HCT116 (cell line): ENCODE measurements at regions not wholly inside any gene's neighbourhood (a gene's known extent, or its start where the extent isn't known, plus 50 kb on each side); places are given as distances from the start of the nearest gene placed in this dataset.

Experiments used
- ATAC-seq: fragments of 200-7000 bp; cut with Tn5 transposase; 2 replicates; pipeline ENCODE4 v1.9.1; 2020; ENCODE audit warnings: mild to moderate bottlenecking, moderate library complexity
- BruUV-seq: library from RNA; stranded (reverse); fragments of 400-500 nt; replicated peaks from 2 replicates; lab custom pipeline; 2021; lab: Mats Ljungman, UMichigan
- CTCF ChIA-PET: fragments of 300-600 bp; sonication (Branson Sonifier 250); formaldehyde crosslinking; loops from one replicate; lab custom pipeline; 2021; ENCODE audit warnings: antibody characterized with exemption; lab: Charles Lee
- POLR2A ChIA-PET: fragments of 300-600, 350-600 bp; sonication (Branson Sonifier 250); formaldehyde crosslinking; loops from one replicate; lab custom pipeline; 2021; ENCODE audit warnings: antibody characterized with exemption; lab: Charles Lee
- RAD21 ChIA-PET, 2 experiments: fragments of 300-600 bp; sonication (Branson Sonifier 250); formaldehyde crosslinking; loops; one replicate each; lab custom pipeline; 2023; ENCODE audit warnings: low total read pairs in 2 of 2; ENCODE audit not compliant: uncharacterized antibody in 2 of 2, unreplicated experiment in 2 of 2, low non-redundant PET in 1 of 2; lab: Charles Lee
- DNase-seq: peaks from one replicate; pipeline ENCODE4 v3.0.0-alpha.2; 2010; ENCODE audit warnings: low read depth, low spot score
- H2AFZ ChIP-seq: fragments of 200-600 bp; shearing (Covaris generic), sonication (generic); 2 replicates; pipeline ENCODE4 v1.6.1; 2017; ENCODE audit warnings: low read depth, mixed run types, mixed read lengths, antibody characterized with exemption, low read length; ENCODE audit not compliant: poor library complexity, severe bottlenecking
- H3K27ac ChIP-seq: 2 replicates; pipeline ENCODE4 v1.5.1; 2012; ENCODE audit warnings: low read depth, low read length
- H3K27me3 ChIP-seq: fragments of 200-600 bp; sonication (generic); 2 replicates; pipeline ENCODE4 v1.6.1; 2016; ENCODE audit warnings: mixed run types, low read length, mixed read lengths; ENCODE audit not compliant: insufficient read depth
- H3K36me3 ChIP-seq, 2 experiments: fragments of 200-500 bp in 1 of 2; fragments of 200-600 bp in 1 of 2; sonication (Bioruptor generic) in 1 of 2; sonication (generic) in 1 of 2; 2 replicates each; pipeline versions ENCODE4 v1.5.1 to v1.6.1; 2014 to 2016; ENCODE audit warnings: low read length in 2 of 2, inconsistent platforms in 1 of 2, mixed read lengths in 1 of 2, mixed run types in 1 of 2; ENCODE audit not compliant: insufficient read depth in 2 of 2, control insufficient read depth in 1 of 2
- H3K4me1 ChIP-seq, 2 experiments: fragments of 200-600 bp in 1 of 2; sonication (generic) in 1 of 2; 2 replicates each; pipeline versions ENCODE4 v1.5.1 to v1.6.1; 2012 to 2017; ENCODE audit warnings: low read length in 2 of 2, inconsistent platforms in 1 of 2, mild to moderate bottlenecking in 1 of 2, mixed read lengths in 1 of 2, mixed run types in 1 of 2, moderate library complexity in 1 of 2; ENCODE audit not compliant: insufficient read depth in 2 of 2, control insufficient read depth in 1 of 2
- H3K4me2 ChIP-seq: fragments of 200-600 bp; sonication (generic); 2 replicates; pipeline ENCODE4 v1.6.1; 2017; ENCODE audit warnings: mixed run types, low read length, mixed read lengths
- H3K4me3 ChIP-seq, 2 experiments: fragments of 200-600 bp in 1 of 2; sonication (generic) in 1 of 2; replicated peaks in 1 of 2; 2 replicates each; pipeline ENCODE4 v1.5.1; 2011 to 2016; ENCODE audit warnings: low read length in 2 of 2, control low read depth in 1 of 2, low read depth in 1 of 2, mild to moderate bottlenecking in 1 of 2, mixed read lengths in 1 of 2, mixed run types in 1 of 2
- H3K79me2 ChIP-seq: fragments of 200-600 bp; sonication (generic); 2 replicates; pipeline ENCODE4 v1.6.1; 2017; ENCODE audit warnings: mild to moderate bottlenecking, mixed run types, low read length, moderate library complexity, mixed read lengths; ENCODE audit not compliant: insufficient read depth
- H3K9ac ChIP-seq: fragments of 200-600 bp; sonication (generic); 2 replicates; pipeline ENCODE4 v1.6.1; 2016; ENCODE audit warnings: low read length, mixed read lengths
- H3K9me2 ChIP-seq: fragments of 200-600 bp; sonication (generic), shearing (Covaris generic); 2 replicates; pipeline ENCODE4 v1.6.1; 2017; ENCODE audit warnings: mixed run types, mild to moderate bottlenecking, moderate library complexity; ENCODE audit not compliant: insufficient read depth
- H3K9me3 ChIP-seq, 2 experiments: fragments of 200-500 bp in 1 of 2; fragments of 200-600 bp in 1 of 2; sonication (Bioruptor generic) in 1 of 2; sonication (generic) in 1 of 2; 2 replicates each; pipeline ENCODE4 v1.6.1; 2014 to 2017; ENCODE audit warnings: low read length in 2 of 2, mixed read lengths in 2 of 2, inconsistent platforms in 1 of 2, low read depth in 1 of 2, mild to moderate bottlenecking in 1 of 2, mixed run types in 1 of 2, moderate library complexity in 1 of 2; ENCODE audit not compliant: control insufficient read depth in 1 of 2, insufficient read depth in 1 of 2
- H4K20me1 ChIP-seq: fragments of 200-600 bp; sonication (generic), shearing (Covaris generic); 2 replicates; pipeline ENCODE4 v1.6.1; 2017; ENCODE audit warnings: mixed run types, mild to moderate bottlenecking, moderate library complexity; ENCODE audit not compliant: insufficient read depth
- CBX3 ChIP-seq: IDR thresholded peaks from 2 replicates; pipeline ENCODE4 v1.6.1; 2012; ENCODE audit warnings: low read depth
- CEBPB ChIP-seq: IDR thresholded peaks from 2 replicates; pipeline ENCODE4 v1.6.1; 2012; ENCODE audit warnings: low read depth
- CTCF ChIP-seq, 3 experiments: fragments of 200-600 bp in 1 of 3; sonication (generic) in 1 of 3; IDR thresholded peaks in 2 of 3; conservative IDR thresholded peaks in 1 of 3; 2 replicates each; pipeline ENCODE4 v1.5.1; 2012 to 2017; ENCODE audit warnings: low read depth in 2 of 3, low read length in 2 of 3, antibody characterized with exemption in 1 of 3, borderline replicate concordance in 1 of 3, control low read depth in 1 of 3, mild to moderate bottlenecking in 1 of 3, mixed read lengths in 1 of 3, mixed run types in 1 of 3, moderate library complexity in 1 of 3; ENCODE audit not compliant: insufficient read depth in 1 of 3
- EGR1 ChIP-seq: IDR thresholded peaks from 2 replicates; pipeline ENCODE4 v1.6.1; 2012; ENCODE audit warnings: low read depth
- MAX ChIP-seq: IDR thresholded peaks from 2 replicates; pipeline ENCODE4 v1.6.1; 2012
- POLR2A ChIP-seq: IDR thresholded peaks from 2 replicates; pipeline ENCODE4 v1.7.0; 2011; ENCODE audit warnings: borderline replicate concordance; ENCODE audit not compliant: insufficient read depth, insufficient read length; ENCODE audit errors: extremely low read depth
- POLR2AphosphoS5 ChIP-seq: IDR thresholded peaks from 2 replicates; pipeline ENCODE4 v1.6.1; 2011; ENCODE audit warnings: mild to moderate bottlenecking, low read depth, low read length, moderate library complexity
- REST ChIP-seq: IDR thresholded peaks from 2 replicates; pipeline ENCODE4 v1.6.1; 2012; ENCODE audit warnings: low read depth
- SIN3A ChIP-seq: IDR thresholded peaks from 2 replicates; pipeline ENCODE4 v1.6.1; 2012; ENCODE audit warnings: low read depth
- YY1 ChIP-seq: IDR thresholded peaks from 2 replicates; pipeline ENCODE4 v1.6.1; 2011; ENCODE audit warnings: low read length, low read depth, moderate library complexity, mild to moderate bottlenecking; ENCODE audit not compliant: insufficient replicate concordance; ENCODE audit errors: extremely low read depth
- ZFX ChIP-seq: fragments of 450-650 bp; IDR thresholded peaks from 2 replicates; pipeline ENCODE4 v1.6.1; 2017
- intact Hi-C: fragments of 100-400 bp; cut with micrococcal nuclease; formaldehyde crosslinking; loops from 2 replicates; pipeline ENCODE4 v1.10.0; 2022

DNA sequence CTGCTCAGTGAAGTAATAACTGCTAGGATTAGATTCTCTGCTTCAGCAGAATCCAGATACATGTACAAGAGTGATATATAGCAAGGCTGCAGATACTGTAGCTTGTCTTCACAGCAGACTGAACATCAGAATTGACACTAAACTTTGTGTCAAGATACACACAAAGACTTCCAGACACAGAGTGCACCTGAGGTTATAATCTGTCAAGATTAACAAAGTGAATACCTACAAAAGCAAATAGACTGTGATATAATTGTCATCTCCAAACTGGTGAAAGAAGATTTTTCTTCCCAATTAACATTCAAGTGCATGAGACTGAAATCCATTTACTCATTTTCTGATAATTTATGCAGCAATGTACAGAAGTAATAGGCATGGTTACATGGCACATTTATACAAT, 2266.5 kb upstream of the WWC1 start:
- Histone ChIP-seq H3K36me3 (no peaks in the 10 kb centered on the region), H3K79me2 (no peaks in the 10 kb centered on the region), H3K9ac (no peak overlapping the region), H3K9me2 (no peaks in the 10 kb centered on the region), H3K4me1 (no peaks in the 10 kb centered on the region), H3K27me3 (no peaks in the 10 kb centered on the region), H3K4me2 (no peak overlapping the region), H3K9me3 (peaks cover 2 to 12% of the 10 kb centered on the region in 2 experiments; a peak in 2 of 4 replicates), H3K27ac (no peak overlapping the region), H3K4me3 (no peak overlapping the region)
- ChIA-PET CTCF (no interaction called here), RAD21 (no interaction called here), POLR2A (no interaction called here)
- intact Hi-C loops = no loop called here
- no TSS peak for BruUV-seq
- no peak for DNase-seq
- TF ChIP-seq REST = no peak
- no peak for TF ChIP-seq CBX3
- TF ChIP-seq EGR1 = no peak
- no peak for TF ChIP-seq MAX
- no peak for TF ChIP-seq ZFX
- TF ChIP-seq POLR2AphosphoS5 = no peak
- no peak for TF ChIP-seq SIN3A
- no peak for TF ChIP-seq POLR2A
- no peak for TF ChIP-seq CEBPB
- no peak for TF ChIP-seq YY1
- TF ChIP-seq CTCF (IDR thresholded peaks at IDR 0.05 in 2 of 3, conservative IDR thresholded peaks at IDR 0.05 in 1 of 3; ENCODE audit: borderline replicate concordance in 1 of 3, insufficient read depth in 1 of 3, low read depth in 2 of 3, low read length in 2 of 3) = no peak
- TF ChIP-seq, all 23 proteins: peak for 0
- no peak overlapping the region for H2AFZ ChIP-seq
- H4K20me1 ChIP-seq = no peaks in the 10 kb centered on the region
- no peak for ATAC-seq
